Stimulated activated CD8-positive, alpha-beta memory T cell treated with anti-CD3 and anti-CD28 coated beads, Interleukin-4, amount 100 ng/mL, for 1 hour (primary cell): ENCODE measurements at regions not wholly inside any gene's neighbourhood (a gene's known extent, or its start where the extent isn't known, plus 50 kb on each side); places are given as distances from the start of the nearest gene placed in this dataset.
"Not testable (repeated sequence)": the region's sequence is repeated elsewhere in the genome, so short reads cannot be mapped to it uniquely, and the experiment has no call there.

Experiments
- DNase-seq, 2 donors: peaks; one replicate each; pipeline ENCODE4 v3.0.0-alpha.2; 2020; ENCODE audit warnings: low read depth in 2 of 2, low spot score in 1 of 2

- DNase-seq, result no peak
These were observed 392.9 kb upstream of the RUNX1 start for GRCh38 chr21:35441868-35442582.

GRCh38 chr21:35438643-35439404, 389.7 kb upstream of the RUNX1 start:
- DNase-seq, result no peak

- no peak for DNase-seq
These were observed 388.8 kb upstream of the RUNX1 start for GRCh38 chr21:35437941-35438340.

GRCh38 chr21:35436899-35437298, 387.8 kb upstream of the RUNX1 start:
- DNase-seq, result no peak

- DNase-seq, result not testable (repeated sequence)
These were observed 383.5 kb upstream of the RUNX1 start for GRCh38 chr21:35432601-35433000.

GRCh38 chr21:35430260-35430659, 381.2 kb upstream of the RUNX1 start:
- no peak for DNase-seq

- no peak for DNase-seq
These were observed 379.8 kb upstream of the RUNX1 start for GRCh38 chr21:35428937-35429336.

- no peak for DNase-seq
These were observed 379.4 kb upstream of the RUNX1 start for GRCh38 chr21:35428489-35428888.

GRCh38 chr21:35428001-35428320, 378.9 kb upstream of the RUNX1 start:
- DNase-seq, result no peak

- DNase-seq, result no peak
These were observed 378.4 kb upstream of the RUNX1 start for GRCh38 chr21:35427320-35428000.

- DNase-seq, result no peak
These were observed 377.8 kb upstream of the RUNX1 start for GRCh38 chr21:35426897-35427296.

- no peak for DNase-seq
These were observed 377.4 kb upstream of the RUNX1 start for GRCh38 chr21:35426469-35426868.

GRCh38 chr21:35424122-35424521, 375.0 kb upstream of the RUNX1 start:
- no peak for DNase-seq

GRCh38 chr21:35423709-35424108, 374.6 kb upstream of the RUNX1 start:
- DNase-seq, result no peak

- no peak for DNase-seq
These were observed 372.9 kb upstream of the RUNX1 start for GRCh38 chr21:35422011-35422410.

- DNase-seq, result no peak
These were observed 372.1 kb upstream of the RUNX1 start for GRCh38 chr21:35421221-35421620.

GRCh38 chr21:35420656-35421055, 371.6 kb upstream of the RUNX1 start:
- DNase-seq, result no peak

GRCh38 chr21:35417762-35418161, 368.7 kb upstream of the RUNX1 start:
- no peak for DNase-seq

GRCh38 chr21:35416866-35417489, 367.9 kb upstream of the RUNX1 start:
- no peak for DNase-seq

- DNase-seq, result no peak
These were observed 365.5 kb upstream of the RUNX1 start for GRCh38 chr21:35414507-35415139.

- DNase-seq, result no peak
These were observed 365.0 kb upstream of the RUNX1 start for GRCh38 chr21:35414056-35414455.
